GM21381 (cell line): ENCODE measurements at regions not wholly inside any gene's neighbourhood (a gene's known extent, or its start where the extent isn't known, plus 50 kb on each side); places are given as distances from the start of the nearest gene placed in this dataset.

ENCODE experiments used
- ATAC-seq: cut with Tn5 transposase; IDR thresholded peaks from one replicate; pipeline ENCODE4 v1.9.1; 2021; ENCODE audit warnings: mild to moderate bottlenecking, moderate library complexity; ENCODE audit not compliant: unreplicated experiment

GRCh38 chr10:6339891-6340290, 137.2 kb downstream of the PFKFB3 start:
- no peak for ATAC-seq

- ATAC-seq: no peak
Observed at GRCh38 chr10:6342096-6342685, 139.5 kb downstream of the PFKFB3 start.

- no peak for ATAC-seq
Observed at GRCh38 chr10:6343305-6344010, 140.7 kb downstream of the PFKFB3 start.

- no peak for ATAC-seq
Observed at GRCh38 chr10:6345404-6345803, 142.7 kb downstream of the PFKFB3 start.

- no peak for ATAC-seq
Observed at GRCh38 chr10:6346631-6347030, 143.9 kb downstream of the PFKFB3 start.

- peak; percentile 36 for ATAC-seq
Observed at GRCh38 chr10:6347391-6347951, 144.7 kb downstream of the PFKFB3 start.

GRCh38 chr10:6348096-6348874, 145.6 kb downstream of the PFKFB3 start:
- peak; percentile 92 for ATAC-seq

GRCh38 chr10:6349846-6350535, 147.3 kb downstream of the PFKFB3 start:
- ATAC-seq: no peak

- ATAC-seq: no peak
Observed at GRCh38 chr10:6350609-6351008, 147.9 kb downstream of the PFKFB3 start.

GRCh38 chr10:6351495-6351894, 148.8 kb downstream of the PFKFB3 start:
- ATAC-seq: no peak

GRCh38 chr10:6353526-6353925, 150.8 kb downstream of the PFKFB3 start:
- no peak for ATAC-seq

GRCh38 chr10:6354168-6354772, 151.5 kb downstream of the PFKFB3 start:
- no peak for ATAC-seq

- no peak for ATAC-seq
Observed at GRCh38 chr10:6356280-6356793, 153.6 kb downstream of the PFKFB3 start.

GRCh38 chr10:6361869-6362268, 159.1 kb downstream of the PFKFB3 start:
- ATAC-seq: no peak

- ATAC-seq: no peak
Observed at GRCh38 chr10:6362879-6363278, 160.1 kb downstream of the PFKFB3 start.

- ATAC-seq: no peak
Observed at GRCh38 chr10:6363511-6363910, 160.8 kb downstream of the PFKFB3 start.

- ATAC-seq: no peak
Observed at GRCh38 chr10:6364283-6364682, 161.6 kb downstream of the PFKFB3 start.

- no peak for ATAC-seq
Observed at GRCh38 chr10:6364893-6365292, 162.2 kb downstream of the PFKFB3 start.

GRCh38 chr10:6365384-6365783, 162.7 kb downstream of the PFKFB3 start:
- ATAC-seq: no peak
